ENCODE measurements at regions not wholly inside any gene's neighbourhood (a gene's known extent, or its start where the extent isn't known, plus 50 kb on each side); places are given as distances from the start of the nearest gene placed in this dataset.
"Not testable (repeated sequence)": the region's sequence is repeated elsewhere in the genome, so short reads cannot be mapped to it uniquely, and the experiment has no call there.

DNA sequence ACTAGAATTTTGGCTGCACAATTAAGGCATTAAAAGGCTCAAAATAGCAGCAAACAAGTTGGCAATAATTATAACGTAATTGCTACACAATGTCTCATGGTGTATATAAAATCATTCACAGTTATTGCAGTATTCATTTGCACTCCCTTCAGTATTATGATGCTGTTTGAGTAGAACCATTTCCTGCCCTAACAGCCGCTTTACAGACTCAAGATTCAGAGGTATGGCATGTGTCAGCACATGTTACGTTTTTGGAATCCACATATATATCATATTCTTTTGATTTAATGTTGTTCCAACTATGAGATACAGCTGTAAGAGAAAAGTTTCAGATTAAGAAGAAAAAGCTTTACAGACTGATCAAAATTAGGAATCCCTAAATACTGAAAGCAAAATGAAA lies 56.3 kb upstream of the NCKAP5 start:
- DNase-seq, result no peak

DNA sequence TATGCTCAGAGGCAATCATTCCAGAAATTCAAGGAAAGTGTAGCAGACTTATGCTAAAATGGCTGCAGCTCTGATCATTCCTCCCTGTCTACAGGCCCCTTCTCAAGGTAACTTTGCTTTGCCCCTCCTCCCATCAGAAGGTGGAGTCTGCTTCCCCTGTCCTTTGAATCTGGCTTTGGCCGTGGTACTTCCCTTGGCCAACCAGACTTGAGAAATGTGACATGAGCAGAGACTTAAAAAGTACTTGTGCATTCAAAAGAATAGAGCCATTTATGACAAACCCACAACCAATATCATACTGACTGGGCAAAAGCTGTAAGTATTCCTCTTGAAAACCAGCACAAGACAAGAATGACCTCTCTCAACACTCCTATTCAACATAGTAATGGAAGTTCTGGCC lies 59.5 kb upstream of the NCKAP5 start:
- DNase-seq, result no peak

DNA sequence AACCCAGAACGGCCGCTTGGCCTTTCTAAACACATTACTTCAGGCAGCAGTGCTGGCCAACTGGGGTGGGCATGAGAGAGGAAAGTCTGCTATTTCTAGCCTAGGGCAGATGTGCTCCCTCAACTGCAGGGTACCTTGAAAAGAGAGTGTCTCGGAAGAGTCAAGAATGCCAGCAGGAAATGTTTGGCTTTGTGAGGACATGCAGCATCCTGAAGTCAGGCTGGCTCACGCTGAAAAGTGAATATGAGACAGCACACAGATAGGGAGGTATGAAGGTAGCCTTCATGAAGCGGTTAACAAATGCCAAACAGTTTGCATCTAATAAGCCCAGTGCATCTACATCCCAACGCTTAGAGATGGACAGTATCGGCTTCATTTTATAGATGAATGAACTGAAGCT lies 65.0 kb upstream of the NCKAP5 start:
- DNase-seq, result no peak

DNA sequence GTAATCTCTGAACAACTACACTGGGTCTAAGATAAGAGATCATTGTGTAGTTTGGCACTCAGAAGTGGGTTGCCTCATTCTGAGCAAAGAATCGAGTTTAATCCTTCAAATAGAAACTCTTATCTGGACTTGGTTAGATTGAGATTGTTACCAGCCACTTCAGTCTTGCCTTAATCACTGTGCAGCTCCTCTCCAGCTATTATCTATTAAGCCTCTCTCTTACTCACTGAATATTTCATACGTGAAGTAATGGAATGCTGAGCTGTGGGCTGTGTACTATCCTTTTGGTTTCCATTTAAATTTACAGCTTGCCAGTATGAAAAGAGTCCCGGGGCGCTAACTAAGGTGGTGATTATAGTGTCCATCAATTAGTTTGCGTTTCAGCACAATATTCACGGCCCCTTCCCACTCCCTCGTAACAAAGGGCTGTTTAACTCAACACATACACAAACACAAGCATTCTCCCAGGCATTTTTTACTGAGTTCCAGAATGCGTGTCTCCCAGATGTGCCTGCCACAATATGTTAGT lies 65.7 kb upstream of the NCKAP5 start:
- DNase-seq, result no peak

DNA sequence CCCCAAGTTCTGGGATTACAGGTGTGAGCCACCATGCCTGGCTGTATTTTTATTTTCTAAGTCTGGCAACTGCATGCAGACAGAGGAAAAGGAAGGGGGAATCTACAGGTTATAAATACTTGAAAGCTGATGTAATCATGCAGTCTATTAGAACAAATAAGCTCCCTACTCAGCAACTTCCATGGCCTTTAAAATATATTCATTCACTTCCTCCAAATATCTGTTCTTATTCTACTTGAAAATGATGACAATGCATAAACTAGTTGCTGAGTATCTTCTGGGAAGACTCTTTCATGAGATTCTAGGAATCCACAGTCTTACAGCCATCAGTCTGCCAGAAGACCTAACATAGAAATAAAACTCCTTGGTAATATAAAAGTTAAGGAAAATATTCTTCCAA lies 66.9 kb upstream of the NCKAP5 start:
- DNase-seq, result no peak

DNA sequence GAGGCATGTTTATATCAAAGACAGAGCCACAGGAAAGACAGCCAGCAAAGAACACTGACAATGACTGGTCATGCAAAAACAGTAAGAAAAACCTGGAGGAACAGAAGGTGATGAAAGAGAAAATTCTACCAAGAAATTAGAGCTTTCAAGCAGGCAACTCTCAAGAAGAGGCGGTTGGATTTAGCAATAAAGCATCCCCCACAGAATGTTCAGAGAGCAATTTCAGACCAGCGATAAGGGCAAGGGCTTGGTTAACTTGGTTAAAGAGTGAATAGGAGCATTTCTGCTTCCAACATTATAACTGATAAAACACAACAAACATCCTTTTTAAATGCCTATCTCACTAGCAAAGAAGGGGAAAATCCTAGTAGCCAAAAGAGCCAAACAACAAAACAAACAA lies 68.0 kb upstream of the NCKAP5 start:
- no peak for DNase-seq

DNA sequence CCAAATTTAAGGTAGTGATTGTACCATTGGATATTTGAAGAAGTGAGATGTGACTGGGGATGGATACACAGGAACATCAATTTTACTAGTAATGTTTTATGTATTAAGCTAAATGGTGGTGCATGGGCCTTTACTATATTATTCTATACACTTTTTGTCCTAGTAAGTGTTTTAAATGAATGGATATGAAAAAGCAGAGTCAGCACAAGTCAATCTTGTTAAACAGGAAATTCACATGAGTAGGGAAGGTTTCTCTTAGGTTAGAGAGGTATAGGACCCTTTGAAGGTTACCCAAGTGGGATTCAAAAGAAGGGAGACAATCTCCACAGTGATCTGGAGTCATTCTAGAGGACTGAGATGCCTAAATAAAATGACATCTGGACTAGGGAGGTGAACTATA lies 71.8 kb upstream of the NCKAP5 start:
- DNase-seq, result no peak

DNA sequence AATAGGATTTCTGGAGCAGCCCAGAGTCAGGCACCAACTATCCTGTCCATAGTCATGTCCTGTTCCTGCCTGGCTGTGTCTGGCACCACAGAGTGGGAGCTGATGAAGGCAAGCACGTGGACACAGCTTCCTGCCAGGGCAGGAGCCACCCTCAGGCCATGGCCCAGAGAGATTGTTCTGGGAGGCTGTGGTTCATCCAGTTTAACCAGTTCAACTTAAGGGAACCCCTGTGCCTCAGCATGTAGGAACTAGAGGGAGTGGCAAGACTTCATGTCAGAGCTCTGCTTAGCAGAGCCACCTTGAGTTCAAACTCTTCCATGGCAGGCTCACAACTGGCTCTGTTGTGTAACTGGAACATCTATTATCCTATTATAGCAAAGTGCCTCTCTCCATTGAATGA lies 73.2 kb upstream of the NCKAP5 start:
- no peak for DNase-seq

DNA sequence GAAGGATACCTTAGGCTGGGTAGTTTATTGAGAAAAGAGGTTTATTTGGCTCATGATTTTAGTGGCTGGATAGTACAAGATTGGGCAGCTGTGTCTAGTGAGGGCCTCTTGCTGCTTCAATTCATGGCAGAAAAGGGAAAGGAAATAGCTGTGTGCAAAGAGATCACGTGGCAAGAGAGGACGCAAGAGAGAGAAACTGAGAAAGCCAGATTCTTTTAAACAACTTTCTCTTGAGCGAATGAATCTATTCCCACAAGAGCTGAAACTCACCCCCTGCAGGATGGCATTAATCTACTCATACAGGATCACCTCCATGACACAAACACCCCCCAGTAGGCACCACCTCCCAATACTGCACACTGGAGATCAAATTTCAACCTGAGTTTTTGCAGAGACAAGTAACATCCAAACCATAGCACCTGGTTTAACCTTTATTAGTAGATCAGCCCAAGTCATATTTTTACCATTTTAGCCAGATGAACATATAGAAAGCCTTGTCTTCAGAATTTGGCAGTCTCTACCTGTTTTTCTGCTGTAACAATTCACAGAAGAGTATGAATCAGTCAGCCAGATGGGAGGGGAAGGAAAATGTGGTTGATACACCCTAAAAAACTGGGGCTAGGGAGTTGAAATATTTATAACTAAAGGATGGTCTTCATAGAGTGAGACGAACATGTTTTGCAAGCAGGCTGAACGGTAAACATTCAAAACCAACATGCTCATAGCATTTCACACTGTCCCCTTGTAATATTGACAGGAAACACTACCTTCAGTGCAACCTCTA lies 73.9 kb upstream of the NCKAP5 start:
- DNase-seq, result no peak

DNA sequence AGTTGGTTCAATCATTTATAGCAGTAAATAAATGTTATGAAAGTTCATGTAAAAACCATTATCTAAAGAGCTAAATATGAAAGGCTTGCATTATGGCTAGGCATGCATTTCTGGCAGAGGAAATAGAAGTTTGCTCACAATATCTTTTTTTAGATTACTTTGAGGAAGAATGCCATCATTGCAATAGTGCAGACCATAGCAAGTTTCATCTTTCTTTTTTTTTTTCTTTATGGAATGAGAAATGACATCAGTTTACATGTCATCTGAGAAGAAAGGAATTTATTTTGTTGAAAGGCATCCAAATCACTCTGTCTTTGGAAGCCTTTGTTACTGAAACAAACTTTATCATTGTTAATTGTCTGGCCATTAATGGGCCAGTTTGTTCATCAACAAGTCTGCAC lies 74.5 kb upstream of the NCKAP5 start:
- no peak for DNase-seq

DNA sequence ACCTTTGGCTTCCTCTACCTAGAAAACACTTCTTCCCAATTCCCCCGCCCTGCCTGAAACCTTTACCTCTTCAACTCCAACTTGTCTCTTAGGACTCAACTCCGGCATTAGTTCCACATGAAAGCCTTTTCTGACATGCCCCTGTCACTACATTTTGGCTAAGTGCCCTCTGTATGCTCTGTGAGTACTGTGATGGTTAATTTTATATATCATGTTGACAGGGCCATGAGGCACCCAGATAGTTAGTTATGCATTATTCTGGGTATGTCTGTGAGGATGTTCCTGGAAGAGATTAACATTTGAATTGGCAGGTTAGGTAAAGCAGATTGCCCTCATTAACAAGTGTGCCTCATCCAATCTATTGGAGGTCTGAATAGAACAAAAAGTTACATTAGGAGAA lies 75.6 kb upstream of the NCKAP5 start:
- no peak for DNase-seq

DNA sequence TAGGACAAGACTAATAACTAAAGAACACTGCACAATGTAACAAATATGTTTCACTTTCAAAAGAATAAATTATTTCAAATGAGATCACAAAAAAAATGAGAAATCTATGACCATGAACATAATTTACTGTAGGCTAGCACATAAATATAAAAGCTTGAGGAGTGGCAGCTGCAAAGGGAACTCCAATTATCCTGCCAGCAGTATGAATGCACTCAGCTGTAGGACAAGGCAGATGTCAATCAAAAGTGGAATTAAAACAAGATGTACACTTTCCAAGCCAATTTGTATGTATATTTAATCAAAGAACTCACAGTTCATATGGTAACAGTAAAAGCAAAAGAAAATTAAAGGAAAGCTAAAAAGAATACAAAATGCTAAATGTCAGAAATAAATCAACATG lies 76.6 kb upstream of the NCKAP5 start:
- DNase-seq, result no peak

DNA sequence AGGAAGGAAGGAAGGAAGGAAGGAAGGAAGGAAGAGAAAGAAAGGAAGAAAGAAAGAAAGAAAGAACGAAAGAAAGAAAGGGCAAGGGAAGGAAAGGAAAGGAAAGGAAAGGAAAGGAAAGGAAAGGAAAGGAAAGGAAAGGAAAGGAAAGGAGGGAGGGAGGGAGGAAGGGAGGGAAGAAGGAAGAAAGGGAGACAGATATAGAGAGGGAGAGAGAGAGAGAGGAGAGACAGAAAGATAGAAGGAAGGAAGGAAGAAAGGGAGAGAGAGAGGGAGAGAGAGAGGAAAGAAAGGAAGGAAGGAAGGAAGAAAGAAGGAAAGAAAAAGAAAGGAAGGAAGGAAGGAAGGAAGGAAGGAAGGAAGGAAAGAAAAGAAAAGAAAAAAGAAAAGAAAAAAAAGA lies 79.1 kb upstream of the NCKAP5 start:
- DNase-seq, result not testable (repeated sequence)

DNA sequence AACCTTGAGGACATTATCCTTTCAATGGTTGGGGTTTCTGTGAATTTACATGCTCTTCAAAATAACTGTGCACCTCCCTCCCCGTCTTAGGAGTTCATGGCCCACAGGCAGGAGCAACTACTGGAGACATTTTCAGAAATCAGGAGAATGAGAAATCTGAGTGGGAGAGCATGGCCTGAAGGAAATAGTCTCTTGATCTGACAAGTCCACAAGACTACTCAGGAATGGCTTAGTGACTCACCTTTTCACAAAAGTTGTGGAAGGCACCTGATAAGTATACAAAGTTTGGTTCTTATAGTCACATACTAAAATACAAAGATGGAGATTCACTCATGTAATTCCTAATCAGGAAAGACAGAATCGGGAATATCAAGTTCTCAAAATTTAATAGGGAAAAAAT lies 83.6 kb upstream of the NCKAP5 start:
- no peak for DNase-seq

DNA sequence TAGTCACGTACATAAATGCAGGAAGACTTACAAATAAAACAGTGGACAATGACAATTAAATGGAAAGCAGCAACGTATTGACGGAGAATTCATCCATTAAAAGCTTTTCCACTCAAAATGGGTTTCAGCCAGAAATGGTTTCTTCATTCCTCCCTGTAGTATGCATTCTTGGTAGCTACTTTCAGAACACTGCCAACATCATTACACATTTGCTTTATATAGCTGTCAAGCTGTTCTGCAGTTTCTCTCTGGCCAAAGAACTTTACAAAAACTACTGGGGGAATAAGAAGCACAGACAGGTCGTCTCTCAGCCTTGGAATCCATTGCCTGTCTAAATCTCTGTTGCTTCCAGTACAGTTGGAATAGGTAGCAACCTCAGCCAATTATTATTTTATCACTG lies 84.1 kb upstream of the NCKAP5 start:
- no peak for DNase-seq

DNA sequence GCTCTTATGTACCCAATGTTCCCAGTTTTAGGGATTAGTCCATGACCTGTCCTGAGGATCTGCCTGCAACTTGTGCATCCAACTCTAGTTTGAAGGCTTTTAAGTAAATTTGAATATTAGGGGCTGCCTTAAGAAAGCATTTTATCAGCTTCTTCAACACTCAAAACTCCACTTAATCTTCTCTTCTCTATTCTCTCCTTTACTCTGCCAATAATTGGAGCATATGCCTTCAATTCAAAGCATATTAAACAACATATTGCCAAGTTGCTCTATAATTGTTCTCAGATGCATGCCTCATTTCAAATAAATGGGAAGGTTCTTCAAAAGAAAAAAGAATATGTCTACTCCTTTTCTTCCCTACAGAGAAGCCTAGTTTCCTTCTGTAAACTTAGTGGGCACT lies 84.8 kb upstream of the NCKAP5 start:
- no peak for DNase-seq

DNA sequence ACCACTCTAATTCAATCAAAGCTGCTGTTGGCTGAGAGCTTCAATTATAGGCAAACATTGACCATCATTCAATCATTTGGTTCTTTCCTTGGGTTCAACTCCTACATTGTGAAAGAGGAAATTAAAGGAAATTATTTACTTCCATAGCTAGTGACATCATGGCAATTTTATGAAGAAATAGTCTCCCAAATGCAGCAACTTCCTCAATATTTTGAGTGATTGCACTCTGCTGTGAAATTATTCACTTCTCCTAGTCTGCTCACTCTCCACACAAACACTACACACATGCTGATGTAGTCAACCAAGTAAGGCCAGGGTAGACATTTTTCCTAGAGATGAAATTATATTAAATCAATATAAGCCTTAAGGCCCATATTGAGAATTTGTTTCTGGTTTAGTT lies 86.7 kb upstream of the NCKAP5 start:
- no peak for DNase-seq

DNA sequence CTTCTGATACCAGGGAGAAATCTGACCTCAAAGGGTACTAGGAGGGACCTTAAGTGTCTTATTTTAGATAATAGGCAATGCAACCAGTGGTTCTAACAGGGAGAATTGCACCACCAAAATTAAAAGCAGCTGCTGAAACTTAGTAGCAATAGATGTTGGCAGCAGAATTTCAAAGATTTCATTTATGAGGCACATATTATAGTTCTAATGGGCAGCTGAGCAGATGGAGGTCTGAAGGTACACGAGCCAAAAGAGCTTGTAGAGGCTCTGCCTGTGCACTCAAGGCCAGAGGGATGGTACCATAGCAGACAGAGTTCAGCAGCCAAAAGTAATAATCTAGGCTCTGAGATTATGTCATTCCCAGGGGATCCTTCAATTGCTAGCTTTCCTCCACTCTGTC lies 87.3 kb upstream of the NCKAP5 start:
- no peak for DNase-seq

DNA sequence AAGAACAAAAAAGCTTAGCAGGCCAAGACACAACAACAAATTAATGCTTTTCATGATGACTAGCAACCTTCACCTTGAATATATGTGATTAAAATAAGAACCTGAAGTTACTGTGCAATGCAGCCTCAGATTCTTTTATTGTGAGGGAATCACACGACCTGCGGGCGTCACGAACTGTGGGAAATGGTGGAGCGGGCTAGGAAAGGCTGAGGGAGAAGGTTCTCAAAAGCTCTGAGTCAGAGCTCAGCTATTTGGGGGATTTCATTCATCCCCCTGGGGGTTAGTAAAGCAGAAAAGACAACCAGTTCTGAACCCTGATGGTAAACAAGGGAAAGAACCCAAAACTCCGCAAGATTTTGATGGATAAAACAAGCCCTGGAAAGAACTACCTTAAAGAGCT lies 89.3 kb upstream of the NCKAP5 start:
- no peak for DNase-seq

DNA sequence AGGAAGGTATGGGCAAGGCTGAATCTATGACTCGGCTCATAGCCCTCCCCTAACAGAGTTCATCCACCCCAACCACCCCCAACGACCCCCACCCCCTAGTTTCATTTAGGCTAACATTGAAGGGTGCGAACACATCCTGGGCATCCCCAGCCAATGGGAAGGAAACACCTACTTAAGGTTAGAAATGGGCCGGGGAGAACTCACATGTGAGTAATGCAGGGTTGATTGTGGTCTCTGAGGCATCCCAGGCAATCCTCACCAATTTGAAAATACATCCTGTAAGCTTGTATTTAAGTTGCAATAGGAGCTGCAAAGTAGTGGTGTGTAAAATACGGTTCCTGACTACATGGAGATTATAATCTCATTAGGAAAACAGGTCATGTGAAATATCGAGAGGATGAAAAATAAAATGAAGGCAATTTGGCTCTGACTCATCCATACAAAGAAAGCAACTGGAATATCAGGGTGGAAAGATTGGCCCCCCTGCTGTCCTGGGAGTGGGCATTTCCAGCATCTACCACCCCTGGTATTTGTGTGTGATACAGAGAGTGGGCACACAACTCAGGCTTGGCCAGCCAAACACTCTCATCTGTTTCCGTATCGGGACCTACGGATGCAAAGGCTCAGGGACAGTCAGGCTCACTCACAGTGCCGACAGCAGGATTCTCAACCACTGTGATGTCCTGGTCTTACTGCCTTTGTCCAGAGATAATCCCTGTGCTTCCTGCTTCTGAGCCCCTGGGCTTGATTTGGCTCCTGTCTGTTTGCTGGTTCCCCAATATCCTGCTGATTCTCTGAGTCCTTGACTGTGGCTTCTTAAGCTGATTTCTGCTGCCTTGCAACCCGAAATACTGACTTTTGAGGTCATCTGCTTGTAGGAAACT lies 90.0 kb upstream of the NCKAP5 start:
- no peak for DNase-seq

DNA sequence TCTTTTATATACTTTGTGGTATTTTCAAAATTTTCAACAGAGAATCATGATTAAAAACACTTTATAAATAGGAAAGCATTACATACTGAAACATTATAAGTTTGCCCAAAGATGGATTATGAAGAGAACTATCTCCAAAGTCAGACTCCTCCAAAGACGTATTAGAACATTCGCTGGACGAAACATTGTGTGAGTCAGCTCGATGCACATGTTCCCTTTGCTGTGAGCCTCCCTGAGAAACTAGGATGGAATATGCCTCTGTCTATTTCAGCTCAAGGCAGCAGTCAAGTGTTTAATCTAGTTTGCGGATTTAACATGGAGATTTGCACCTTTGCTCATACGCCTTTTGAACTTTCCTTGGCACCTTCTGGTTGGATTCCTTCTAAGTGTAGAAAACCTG lies 92.2 kb upstream of the NCKAP5 start:
- no peak for DNase-seq

DNA sequence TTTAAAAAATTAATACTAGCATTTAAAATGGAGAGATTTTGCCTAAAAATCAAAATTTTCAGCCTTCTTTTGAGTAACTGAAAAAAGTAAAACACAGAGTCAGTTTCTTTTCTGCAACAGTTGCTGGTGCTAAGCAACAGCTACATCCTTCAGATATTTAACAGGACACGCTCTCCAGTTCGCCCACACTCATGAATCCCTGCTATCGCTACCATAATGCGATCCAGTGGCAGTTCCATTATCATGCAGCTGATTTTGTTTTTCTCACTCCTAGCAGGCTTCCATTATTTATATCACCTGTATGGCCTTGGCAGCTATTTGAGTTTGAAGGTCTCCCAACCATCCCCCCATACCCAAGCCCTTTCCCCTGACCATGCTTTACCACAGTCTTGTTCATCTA lies 93.1 kb upstream of the NCKAP5 start:
- no peak for DNase-seq

DNA sequence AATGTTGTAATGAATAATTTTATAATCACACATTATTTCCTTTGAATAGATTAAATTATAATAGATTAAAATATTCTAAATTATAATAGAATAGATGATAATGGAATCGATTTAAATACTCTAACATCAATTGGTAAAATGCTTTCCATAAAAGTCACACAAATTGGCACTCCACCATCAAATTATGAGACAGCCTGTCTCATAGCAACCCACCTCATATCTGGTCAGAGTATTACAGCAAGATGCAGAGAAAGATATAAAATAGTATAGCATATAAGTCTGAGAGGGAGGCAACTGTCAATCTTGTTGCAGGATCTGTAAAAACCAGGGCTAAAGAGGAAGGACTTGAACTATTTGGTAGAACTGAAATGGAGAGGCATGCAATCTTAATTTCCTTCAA lies 98.4 kb upstream of the NCKAP5 start:
- DNase-seq, result no peak

DNA sequence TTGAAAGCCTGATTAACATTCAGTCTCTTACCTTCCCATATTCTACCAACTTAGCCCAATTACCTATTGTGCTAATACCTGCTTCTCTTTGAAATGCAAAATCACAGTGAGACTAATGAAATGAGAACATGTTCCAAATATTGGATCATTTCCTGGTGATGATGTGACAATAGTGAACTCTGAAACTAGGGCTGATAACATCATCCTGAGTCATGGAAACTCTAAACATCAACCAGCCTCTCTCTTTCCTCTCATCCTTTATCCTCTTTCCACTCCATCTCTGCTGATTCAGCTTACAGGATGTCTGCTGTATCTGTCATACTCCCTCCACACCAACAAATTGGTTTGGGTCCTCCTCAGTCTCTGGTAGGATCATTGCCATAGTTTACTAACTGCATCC lies 98.8 kb upstream of the NCKAP5 start:
- no peak for DNase-seq
